ENCODE measurements at regions not wholly inside any gene's neighbourhood (a gene's known extent, or its start where the extent isn't known, plus 50 kb on each side); places are given as distances from the start of the nearest gene placed in this dataset.

DNA sequence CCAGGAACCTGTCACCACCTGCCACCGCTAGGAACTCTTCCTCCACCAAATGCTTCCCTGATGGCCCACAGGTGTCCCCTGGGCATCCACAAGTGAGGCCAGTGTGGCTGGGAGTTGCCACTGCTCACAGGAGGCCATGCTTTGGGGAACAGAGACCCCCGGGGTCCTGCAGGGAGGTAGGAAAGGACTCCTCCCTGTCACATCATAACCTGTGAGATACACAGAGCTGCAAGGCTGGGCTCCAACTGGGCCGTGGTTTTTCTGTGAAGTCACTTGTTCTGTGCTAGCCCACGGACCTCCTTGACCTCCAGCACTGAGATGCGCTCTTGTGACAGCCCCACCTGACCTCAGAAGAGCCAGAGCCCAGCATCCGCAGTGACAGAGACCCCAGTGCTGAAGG is 311.2 kb downstream of the C16orf95 start:
- Mint-ChIP-seq H3K27ac (no peak overlapping the region), H3K4me3 (no peak overlapping the region), H3K36me3 (no peaks in the 10 kb centered on the region), H3K27me3 (peaks cover 10% of the 10 kb centered on the region), H3K9me3 (peaks cover 2% of the 10 kb centered on the region), H3K4me1 (no peaks in the 10 kb centered on the region)
- no peak for DNase-seq
- CTCF ChIA-PET = no interaction called here

DNA sequence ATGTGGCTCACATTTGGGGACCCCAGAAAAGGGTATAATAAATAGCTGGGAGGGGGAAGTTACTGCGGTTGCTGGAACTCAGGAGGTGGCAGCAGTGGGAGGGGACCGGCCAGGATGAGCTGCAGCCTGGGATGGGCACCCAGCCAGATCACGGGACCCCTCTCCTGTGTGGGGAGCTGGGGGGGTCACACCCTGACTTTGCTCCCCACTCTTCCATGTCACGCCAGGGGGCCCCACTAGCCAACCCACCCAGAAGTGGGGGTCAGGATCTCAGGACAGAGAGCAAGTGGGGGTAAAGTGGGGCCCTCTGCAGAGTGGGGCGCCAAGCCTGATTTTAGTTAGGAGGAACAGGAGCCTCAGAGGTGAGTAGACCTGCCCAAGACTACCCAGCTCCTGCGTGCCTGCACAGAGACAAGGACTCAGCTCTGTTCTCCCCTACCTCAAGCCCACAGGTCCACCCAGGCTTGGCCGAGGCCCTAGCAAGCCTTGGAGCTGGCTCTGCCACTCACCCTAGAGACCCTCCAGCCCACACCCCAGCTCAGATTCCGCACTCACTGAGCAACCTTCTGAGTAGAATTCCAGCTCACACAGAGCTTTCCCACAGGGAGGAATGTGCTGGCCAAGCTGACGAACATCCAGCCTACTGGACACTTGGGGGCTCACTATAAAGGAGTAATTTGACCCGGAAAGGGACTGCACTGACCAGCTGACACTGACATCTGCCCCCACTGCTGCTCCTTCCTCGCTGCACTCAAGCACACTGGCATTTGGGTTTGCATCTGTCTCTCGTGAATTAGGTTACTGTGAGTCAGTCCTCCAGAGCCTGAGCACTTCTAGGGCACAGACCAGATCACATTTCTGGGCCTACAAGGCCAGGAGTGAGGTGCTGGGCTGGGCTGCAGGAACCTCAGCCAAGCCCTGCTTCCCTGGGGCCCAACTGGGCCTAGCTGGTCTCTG is 310.1 kb downstream of the C16orf95 start:
- Mint-ChIP-seq H3K27ac (no peak overlapping the region), H3K9me3 (peaks cover 2% of the 10 kb centered on the region), H3K4me3 (no peak overlapping the region), H3K27me3 (peaks cover 10% of the 10 kb centered on the region), H3K36me3 (no peaks in the 10 kb centered on the region), H3K4me1 (no peaks in the 10 kb centered on the region)
- no peak for DNase-seq
- CTCF ChIA-PET = no interaction called here

DNA sequence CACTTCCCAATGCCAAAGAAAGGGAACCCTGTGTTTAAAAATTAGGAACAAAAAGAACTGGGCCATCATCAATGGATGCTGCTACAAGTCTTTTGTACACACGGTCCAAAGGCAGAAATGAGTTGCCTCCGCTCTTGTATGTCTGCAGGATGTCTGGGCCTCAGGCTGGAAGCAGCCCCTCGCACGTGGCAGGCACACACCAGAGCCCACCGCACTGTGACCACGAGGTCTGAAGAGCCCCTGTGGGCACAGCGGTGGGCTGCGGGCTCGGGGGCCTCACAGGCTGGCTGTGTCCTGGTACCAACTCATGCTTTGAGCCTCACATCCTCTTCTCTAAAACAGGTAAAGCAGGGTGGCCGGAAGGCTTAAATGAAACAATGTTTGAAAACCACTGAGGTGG is 309.3 kb downstream of the C16orf95 start:
- peaks cover 5% of the 10 kb centered on the region for H3K9me3 Mint-ChIP-seq
- H3K4me1 Mint-ChIP-seq = no peaks in the 10 kb centered on the region
- H3K36me3 Mint-ChIP-seq = no peaks in the 10 kb centered on the region
- H3K27ac Mint-ChIP-seq = no peak overlapping the region
- H3K4me3 Mint-ChIP-seq = no peak overlapping the region
- DNase-seq = no peak
- peaks cover 4% of the 10 kb centered on the region for H3K27me3 Mint-ChIP-seq
- CTCF ChIA-PET = no interaction called here

DNA sequence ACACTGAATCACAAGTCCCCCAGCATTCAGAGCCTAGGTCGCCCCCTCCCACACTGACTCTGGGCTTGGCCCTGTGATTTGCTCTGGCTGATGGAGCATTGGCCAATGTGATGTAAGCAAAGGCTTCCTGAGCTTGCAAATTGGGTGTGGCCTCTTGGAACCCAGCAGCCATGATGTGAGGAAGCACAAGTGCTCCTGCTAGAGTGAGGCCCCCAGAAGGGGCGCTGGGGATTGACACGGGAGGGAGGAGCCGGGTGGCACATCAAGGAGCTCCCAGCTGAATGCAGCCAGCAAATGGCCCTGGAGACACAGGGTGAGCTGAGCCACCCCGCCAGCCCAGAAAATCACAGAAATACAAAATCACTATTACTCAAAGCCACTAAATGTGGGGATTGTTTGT is 308.5 kb downstream of the C16orf95 start:
- DNase-seq = no peak
- Mint-ChIP-seq H3K27me3 (peaks cover 3% of the 10 kb centered on the region), H3K4me3 (no peak overlapping the region), H3K27ac (no peak overlapping the region), H3K9me3 (peaks cover 5% of the 10 kb centered on the region), H3K4me1 (no peaks in the 10 kb centered on the region), H3K36me3 (no peaks in the 10 kb centered on the region)
- CTCF ChIA-PET = no interaction called here

DNA sequence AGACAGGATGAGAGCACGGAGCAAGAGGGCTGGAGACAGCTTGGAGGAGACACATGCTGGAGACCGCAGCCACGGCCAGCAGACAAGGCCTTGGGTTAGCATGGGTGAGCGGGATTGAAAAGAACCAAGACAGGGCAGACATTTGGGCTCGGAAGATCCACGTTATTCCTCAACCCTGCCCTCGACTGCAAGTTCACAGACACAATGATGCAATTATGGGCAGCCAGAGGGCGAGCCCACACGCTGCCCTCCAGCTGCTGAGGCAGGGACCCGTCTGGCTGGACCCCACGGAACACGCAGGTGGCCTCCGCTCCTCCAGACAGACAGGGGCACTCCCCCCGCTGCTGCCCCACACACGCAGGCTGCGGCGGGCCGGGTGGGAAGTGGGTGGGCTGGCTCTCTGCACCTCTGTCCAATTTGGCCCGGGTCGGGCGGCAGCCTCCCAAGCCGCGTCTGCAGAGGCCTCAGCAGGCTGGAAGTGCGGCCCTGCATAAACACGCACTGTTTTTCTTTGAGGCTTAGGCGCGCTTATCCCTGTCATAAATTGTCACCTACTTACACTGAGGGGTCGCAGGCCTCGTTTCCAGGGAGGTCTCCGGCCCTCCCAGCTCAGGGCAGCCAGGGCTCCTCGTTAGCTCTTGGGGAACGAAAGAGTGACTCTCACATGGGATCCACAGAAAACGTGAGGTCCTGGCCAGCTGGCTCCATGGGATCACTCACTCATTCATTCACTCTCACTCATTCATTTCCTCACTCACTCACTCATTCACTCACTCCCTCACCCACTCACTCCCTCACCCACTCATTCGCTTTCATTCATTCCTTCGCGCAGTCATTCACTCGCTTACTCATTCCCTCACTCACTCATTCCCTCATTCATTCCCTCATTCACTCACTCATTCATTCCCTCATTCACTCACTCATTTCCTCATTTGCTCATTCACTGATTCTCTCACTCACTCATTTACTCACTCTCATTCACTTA is 303.9 kb downstream of the C16orf95 start:
- Mint-ChIP-seq H3K4me3 (no peak overlapping the region), H3K27ac (no peak overlapping the region)
- DNase-seq = no peak

DNA sequence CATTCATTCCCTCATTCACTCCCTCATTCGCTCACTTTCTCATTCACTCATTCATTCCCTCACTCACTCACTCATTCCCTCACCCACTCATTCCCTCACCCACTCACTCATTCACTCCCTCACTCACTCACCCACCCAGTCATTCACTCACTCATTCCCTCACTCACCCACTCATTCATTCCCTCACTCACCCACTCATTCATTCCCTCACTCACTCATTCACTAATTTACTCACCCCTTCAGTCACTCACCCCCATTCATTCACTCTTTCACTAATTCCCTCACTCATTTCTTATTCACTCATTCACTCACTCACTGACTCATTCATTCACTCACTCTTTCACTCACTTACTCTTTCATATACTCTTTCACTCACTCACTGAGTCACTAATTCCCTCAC is 303.1 kb downstream of the C16orf95 start:
- no peak for DNase-seq
- Mint-ChIP-seq H3K9me3 (peaks cover 3% of the 10 kb centered on the region), H3K27ac (no peak overlapping the region), H3K4me1 (no peaks in the 10 kb centered on the region), H3K4me3 (no peak overlapping the region), H3K27me3 (peaks cover 14% of the 10 kb centered on the region), H3K36me3 (no peaks in the 10 kb centered on the region)
- CTCF ChIA-PET = no interaction called here

More for the DNA sequence above, 303.9 kb downstream of the C16orf95 start:
- Mint-ChIP-seq H3K9me3 (peaks cover 3% of the 10 kb centered on the region), H3K36me3 (no peaks in the 10 kb centered on the region), H3K27me3 (peaks cover 14% of the 10 kb centered on the region), H3K4me1 (no peaks in the 10 kb centered on the region)
- CTCF ChIA-PET = no interaction called here

DNA sequence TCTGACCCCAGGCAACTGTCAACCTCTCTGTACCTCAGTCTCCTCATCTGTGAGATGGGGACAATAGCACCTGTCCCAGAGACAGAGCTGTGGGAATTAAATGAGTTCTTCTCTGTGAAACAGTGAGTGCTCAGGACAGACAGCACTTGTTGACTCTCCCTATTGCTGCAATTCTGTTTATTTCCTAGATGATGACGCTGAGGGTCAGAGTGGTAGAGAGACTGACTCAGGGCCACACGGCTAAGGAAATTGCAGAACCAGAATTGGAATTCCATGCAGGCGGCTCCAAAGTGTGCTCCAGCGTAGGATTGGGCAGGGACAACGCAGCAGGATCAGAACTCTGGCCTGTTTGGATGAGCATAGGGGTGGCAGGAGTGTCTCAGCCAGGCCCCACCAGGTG is 302.2 kb downstream of the C16orf95 start:
- no peak overlapping the region for H3K4me3 Mint-ChIP-seq
- no peaks in the 10 kb centered on the region for H3K4me1 Mint-ChIP-seq
- no peak for DNase-seq
- peaks cover 14% of the 10 kb centered on the region for H3K27me3 Mint-ChIP-seq
- H3K9me3 Mint-ChIP-seq = peaks cover 3% of the 10 kb centered on the region
- no peak overlapping the region for H3K27ac Mint-ChIP-seq
- CTCF ChIA-PET = no interaction called here
- no peaks in the 10 kb centered on the region for H3K36me3 Mint-ChIP-seq

DNA sequence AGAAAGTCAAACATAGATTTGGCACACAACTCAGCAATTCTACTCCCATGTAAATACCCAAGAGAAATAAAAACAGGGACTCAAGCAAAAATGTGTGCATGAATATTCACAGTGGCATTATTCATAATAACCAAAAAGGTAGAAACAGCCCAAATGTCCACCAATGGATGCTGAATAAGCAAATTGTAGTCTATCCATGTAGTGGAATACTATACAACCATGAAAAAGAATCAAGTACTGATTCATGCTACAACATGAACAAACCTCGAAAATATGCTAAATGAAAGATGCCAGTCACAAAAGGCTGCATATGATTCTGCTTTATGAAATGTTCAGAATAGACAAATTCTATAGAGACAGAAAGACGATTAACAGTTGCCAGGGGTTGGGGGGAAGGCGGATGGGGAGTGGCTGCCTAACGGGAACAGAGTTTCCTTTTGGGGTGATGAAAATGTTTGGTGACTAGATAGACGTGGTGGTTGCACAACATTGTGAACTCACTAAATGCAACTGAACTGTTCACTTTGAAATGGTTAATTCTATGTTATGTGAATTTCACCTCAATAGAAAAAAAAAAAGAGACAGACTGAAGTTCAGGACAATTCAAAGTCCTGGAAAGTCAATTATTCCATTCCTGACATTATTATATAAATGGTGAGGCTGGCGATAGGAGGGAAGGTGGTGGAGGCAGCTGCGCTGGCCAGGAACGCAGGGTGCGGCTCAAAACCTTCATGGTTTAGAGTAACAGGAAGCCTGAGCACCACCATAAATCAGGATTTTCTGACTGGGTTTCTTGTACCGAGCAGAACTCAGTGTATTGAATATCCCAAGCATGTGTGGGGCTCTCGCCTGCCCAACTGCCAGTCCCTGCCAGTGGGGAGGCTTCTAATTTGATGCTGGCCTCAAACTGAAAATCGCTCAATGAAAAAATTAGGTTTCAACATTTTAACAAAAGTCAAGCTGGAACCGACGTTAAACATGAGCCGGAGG is 300.9 kb downstream of the C16orf95 start:
- H3K27ac Mint-ChIP-seq = no peak overlapping the region
- H3K27me3 Mint-ChIP-seq = peaks cover 11% of the 10 kb centered on the region
- no peak for DNase-seq
- no peaks in the 10 kb centered on the region for H3K36me3 Mint-ChIP-seq
- CTCF ChIA-PET = no interaction called here
- H3K4me1 Mint-ChIP-seq = no peaks in the 10 kb centered on the region
- no peak overlapping the region for H3K4me3 Mint-ChIP-seq
- peaks cover 3% of the 10 kb centered on the region for H3K9me3 Mint-ChIP-seq

DNA sequence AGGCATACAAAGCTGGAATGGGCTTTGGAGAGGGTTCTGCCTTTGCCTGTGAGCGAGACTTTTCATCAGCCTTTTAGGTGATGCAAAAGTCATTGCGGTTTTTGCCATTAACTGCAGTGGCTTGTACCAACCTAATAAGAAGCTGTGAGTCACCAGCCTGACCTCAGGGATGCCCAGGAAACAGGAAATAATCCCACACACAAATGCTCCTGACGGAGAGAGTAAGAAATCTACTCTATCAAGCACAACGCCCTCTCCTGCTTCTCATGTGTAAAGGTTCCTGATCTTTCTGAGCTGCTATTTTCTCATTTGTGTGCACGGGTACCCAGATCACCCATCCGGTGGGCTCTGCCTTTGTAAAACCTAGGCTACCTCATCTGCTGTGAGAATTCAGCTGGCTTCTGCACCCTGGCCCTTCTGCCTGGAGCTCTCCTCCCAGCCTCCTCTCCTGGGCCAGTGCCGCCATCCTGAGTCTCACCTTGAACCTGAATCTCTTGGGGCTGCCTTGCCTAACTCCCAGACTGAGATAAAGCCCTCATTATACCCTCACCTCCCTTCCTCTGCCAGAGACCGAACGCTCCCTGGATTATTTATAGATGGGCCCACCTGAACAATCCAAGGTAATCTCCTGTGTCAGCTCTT is 299.7 kb downstream of the C16orf95 start:
- H3K27ac Mint-ChIP-seq = no peak overlapping the region
- no peaks in the 10 kb centered on the region for H3K36me3 Mint-ChIP-seq
- CTCF ChIA-PET = no interaction called here
- no peak for DNase-seq
- no peaks in the 10 kb centered on the region for H3K4me1 Mint-ChIP-seq
- no peak overlapping the region for H3K4me3 Mint-ChIP-seq
- peaks cover 11% of the 10 kb centered on the region for H3K27me3 Mint-ChIP-seq
- H3K9me3 Mint-ChIP-seq = peaks cover 3% of the 10 kb centered on the region

DNA sequence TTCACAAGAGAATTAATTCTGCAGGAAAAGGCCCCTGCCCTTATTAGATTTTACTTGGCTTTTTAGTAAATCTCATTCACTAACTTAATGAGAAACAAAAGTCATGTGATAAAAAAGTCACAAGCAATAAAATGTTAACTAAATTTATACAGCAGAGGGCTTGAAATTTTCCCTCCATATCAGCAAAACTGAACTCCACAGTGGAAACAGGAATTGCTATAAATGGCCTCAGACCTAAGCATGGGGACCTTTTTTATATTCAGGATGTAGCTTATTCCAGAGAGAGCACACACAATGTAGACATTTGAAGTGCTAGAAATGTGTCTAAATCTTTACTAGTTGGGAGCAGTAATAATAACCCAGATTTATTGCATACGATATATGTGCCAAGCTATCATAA is 291.5 kb downstream of the C16orf95 start:
- H3K27me3 Mint-ChIP-seq = peaks cover 3% of the 10 kb centered on the region

DNA sequence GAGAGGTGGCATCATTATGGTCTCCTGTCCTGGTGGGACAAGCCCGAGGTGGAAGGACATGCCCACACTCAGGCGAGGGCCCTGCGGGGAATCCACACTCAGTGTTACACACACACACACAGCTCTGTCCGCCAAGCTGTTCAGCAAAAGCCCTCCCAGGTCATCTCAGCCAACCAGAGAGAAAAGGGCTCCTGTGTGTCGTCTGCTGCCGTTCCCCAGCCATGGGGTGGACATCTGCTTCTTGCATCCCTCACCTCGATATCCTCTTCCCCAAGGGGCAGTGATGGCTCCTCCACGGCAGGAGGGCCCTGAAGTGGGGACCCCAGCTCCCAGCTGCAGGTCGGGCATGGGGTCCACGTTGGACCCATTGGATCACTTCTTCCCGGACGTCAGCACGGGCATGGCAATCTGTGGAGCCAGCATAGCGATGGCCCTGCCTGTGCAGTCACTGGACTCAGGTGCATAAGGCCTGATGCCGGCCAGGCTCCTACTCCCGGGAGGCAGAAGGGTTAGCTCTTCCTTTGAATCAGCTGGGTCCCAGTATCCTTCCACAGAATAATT is 290.1 kb downstream of the C16orf95 start:
- CTCF ChIA-PET = no interaction called here
- peaks cover 3% of the 10 kb centered on the region for H3K27me3 Mint-ChIP-seq

More for the DNA sequence above, 291.5 kb downstream of the C16orf95 start:
- Mint-ChIP-seq H3K4me3 (no peak overlapping the region), H3K36me3 (no peaks in the 10 kb centered on the region), H3K4me1 (no peaks in the 10 kb centered on the region), H3K27ac (no peak overlapping the region), H3K9me3 (no peaks in the 10 kb centered on the region)
- CTCF ChIA-PET = no interaction called here
- no peak for DNase-seq

DNA sequence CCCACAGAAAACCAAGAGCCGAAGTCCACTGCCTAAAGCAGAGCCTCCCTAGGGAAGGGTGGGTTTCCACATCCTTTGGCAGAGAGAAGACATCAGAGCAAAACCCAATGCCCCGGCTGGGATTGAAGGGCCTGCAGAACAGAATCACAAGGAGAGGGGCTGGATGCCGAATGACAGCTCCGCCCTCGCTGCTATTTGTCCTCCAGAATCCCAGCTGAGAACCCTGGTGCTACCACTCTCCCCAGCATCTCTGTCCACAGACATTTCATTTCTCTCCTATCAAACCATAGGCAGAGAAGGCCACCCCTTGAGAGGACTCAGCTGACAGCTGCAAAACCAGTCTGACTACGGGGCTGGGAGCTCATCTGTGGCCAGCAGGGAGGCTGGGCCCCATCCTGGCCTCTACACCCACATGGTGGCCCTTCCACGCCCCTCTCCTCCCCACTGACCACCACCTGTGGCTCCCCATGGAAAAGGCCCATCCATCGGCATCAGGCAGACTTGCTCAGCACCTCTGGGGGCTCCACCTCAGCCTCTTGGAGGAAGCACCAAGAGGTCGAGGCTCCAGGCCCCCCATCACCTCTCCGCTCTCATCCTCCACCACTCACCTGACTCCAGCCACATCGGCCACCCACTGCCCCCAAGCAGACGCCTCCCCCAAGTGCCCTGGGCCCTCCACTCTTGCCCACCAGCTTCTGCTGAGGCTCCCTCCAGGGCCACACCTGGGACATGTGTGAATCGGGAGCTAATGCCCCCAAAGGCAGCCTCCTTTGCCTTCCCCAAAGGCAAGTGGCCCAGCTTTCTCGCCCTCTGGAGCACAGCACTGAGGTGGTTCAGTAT is 288.5 kb downstream of the C16orf95 start:
- no peak for DNase-seq
- Mint-ChIP-seq H3K9me3 (no peaks in the 10 kb centered on the region), H3K4me3 (no peak overlapping the region), H3K4me1 (no peaks in the 10 kb centered on the region), H3K27ac (no peak overlapping the region), H3K27me3 (peaks cover 3% of the 10 kb centered on the region), H3K36me3 (no peaks in the 10 kb centered on the region)
- CTCF ChIA-PET = no interaction called here

More for the DNA sequence above, 290.1 kb downstream of the C16orf95 start:
- no peaks in the 10 kb centered on the region for H3K4me1 Mint-ChIP-seq
- H3K4me3 Mint-ChIP-seq = no peak overlapping the region
- DNase-seq = no peak
- no peaks in the 10 kb centered on the region for H3K9me3 Mint-ChIP-seq
- no peaks in the 10 kb centered on the region for H3K36me3 Mint-ChIP-seq
- H3K27ac Mint-ChIP-seq = no peak overlapping the region
